ENCODE measurements at regions not wholly inside any gene's neighbourhood (a gene's known extent, or its start where the extent isn't known, plus 50 kb on each side); places are given as distances from the start of the nearest gene placed in this dataset.

- DNase-seq (no peak), ATAC-seq (no peak)
- no peak overlapping the region for H3K27ac ChIP-seq
These were observed 62.0 kb upstream of the GGTA1 start for GRCh38 chr9:121561385-121562222.

DNA sequence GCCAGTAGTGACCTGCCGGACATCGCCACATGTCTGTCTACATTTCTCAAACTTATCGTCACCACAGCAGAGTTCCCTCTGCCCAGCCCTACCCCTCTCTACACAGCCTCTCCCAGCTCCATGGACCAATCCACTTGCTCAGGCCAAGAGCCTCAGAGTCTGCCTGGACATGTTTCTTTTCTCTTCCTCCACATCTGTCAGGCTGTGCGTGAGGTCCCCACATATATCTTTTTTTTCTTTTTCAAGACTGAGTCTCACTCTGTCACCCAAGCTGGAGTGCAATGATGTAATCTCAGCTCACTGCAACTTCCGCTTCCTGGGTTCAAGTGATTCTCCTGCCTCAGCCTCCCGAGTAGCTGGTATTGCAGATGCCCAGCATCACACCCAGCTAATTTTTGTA, 62.7 kb upstream of the GGTA1 start:
- DNase-seq, result no peak
- TF ChIP-seq, protein P1, sequence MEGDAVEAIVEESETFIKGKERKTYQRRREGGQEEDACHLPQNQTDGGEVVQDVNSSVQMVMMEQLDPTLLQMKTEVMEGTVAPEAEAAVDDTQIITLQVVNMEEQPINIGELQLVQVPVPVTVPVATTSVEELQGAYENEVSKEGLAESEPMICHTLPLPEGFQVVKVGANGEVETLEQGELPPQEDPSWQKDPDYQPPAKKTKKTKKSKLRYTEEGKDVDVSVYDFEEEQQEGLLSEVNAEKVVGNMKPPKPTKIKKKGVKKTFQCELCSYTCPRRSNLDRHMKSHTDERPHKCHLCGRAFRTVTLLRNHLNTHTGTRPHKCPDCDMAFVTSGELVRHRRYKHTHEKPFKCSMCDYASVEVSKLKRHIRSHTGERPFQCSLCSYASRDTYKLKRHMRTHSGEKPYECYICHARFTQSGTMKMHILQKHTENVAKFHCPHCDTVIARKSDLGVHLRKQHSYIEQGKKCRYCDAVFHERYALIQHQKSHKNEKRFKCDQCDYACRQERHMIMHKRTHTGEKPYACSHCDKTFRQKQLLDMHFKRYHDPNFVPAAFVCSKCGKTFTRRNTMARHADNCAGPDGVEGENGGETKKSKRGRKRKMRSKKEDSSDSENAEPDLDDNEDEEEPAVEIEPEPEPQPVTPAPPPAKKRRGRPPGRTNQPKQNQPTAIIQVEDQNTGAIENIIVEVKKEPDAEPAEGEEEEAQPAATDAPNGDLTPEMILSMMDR (IDR thresholded peaks at IDR 0.05), result no peak
- Histone ChIP-seq H3K4me3 (no peak overlapping the region), H3K4me1 (peaks cover 11 to 22% of the 10 kb centered on the region in 2 donors), H3K9me3 (no peaks in the 10 kb centered on the region), H3K27me3 (no peaks in the 10 kb centered on the region), H3K27ac (no peak overlapping the region), H3K36me3 (no peaks in the 10 kb centered on the region)
- intact Hi-C loops (cut with DNase I), result no loop called here
- no peak for ATAC-seq

More at GRCh38 chr9:121561385-121562222, 62.0 kb upstream of the GGTA1 start:
- intact Hi-C loops (cut with DNase I), result no loop called here
- Histone ChIP-seq H3K9me3 (no peaks in the 10 kb centered on the region), H3K36me3 (no peaks in the 10 kb centered on the region), H3K4me1 (peaks cover 18 to 29% of the 10 kb centered on the region in 2 donors), H3K4me3 (no peak overlapping the region), H3K27me3 (no peaks in the 10 kb centered on the region)
- TF ChIP-seq, protein P1 (IDR thresholded peaks at IDR 0.05), result no peak

DNA sequence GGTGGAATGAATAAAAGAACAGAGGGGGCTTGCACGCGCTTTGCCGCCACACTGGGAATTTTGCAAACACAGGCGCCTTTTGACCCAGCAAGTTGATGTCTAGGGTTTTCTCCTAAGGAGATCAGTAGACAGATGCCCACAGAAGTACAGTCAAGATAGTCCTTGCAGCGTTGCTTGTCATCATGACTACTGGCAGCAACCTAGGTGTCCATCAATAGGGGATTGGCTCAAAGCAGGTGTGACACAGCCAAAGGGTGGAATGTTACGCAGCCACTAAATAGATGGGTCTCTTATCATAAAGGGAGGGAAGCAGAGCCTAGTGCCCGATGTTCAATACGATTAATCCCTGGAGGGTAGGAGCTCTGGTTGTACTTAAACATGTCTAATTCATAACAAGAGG, 63.8 kb upstream of the GGTA1 start:
- TF ChIP-seq, protein P1 (IDR thresholded peaks at IDR 0.05), result no peak

GRCh38 chr9:121563881-121564460, 64.3 kb upstream of the GGTA1 start:
- H3K27ac ChIP-seq, result no peak overlapping the region
- ATAC-seq (no peak), DNase-seq (no peak)
- TF ChIP-seq, protein P1 (IDR thresholded peaks at IDR 0.05), result no peak
- intact Hi-C loops (cut with DNase I), result no loop called here
- no peak overlapping the region for H3K4me3 ChIP-seq
- H3K36me3 ChIP-seq, result no peaks in the 10 kb centered on the region
- H3K9me3 ChIP-seq, result no peaks in the 10 kb centered on the region
- no peaks in the 10 kb centered on the region for H3K27me3 ChIP-seq
- H3K4me1 ChIP-seq, result peaks cover 10 to 15% of the 10 kb centered on the region in 2 donors

More for the DNA sequence above, 63.8 kb upstream of the GGTA1 start:
- peaks cover 4 to 17% of the 10 kb centered on the region in 2 donors for H3K4me1 ChIP-seq
- no peak for ATAC-seq
- no peaks in the 10 kb centered on the region for H3K9me3 ChIP-seq
- no peak overlapping the region for H3K4me3 ChIP-seq
- no peaks in the 10 kb centered on the region for H3K27me3 ChIP-seq
- H3K27ac ChIP-seq, result no peak overlapping the region
- DNase-seq, result no peak
- H3K36me3 ChIP-seq, result no peaks in the 10 kb centered on the region
- intact Hi-C loops (cut with DNase I), result no loop called here

DNA sequence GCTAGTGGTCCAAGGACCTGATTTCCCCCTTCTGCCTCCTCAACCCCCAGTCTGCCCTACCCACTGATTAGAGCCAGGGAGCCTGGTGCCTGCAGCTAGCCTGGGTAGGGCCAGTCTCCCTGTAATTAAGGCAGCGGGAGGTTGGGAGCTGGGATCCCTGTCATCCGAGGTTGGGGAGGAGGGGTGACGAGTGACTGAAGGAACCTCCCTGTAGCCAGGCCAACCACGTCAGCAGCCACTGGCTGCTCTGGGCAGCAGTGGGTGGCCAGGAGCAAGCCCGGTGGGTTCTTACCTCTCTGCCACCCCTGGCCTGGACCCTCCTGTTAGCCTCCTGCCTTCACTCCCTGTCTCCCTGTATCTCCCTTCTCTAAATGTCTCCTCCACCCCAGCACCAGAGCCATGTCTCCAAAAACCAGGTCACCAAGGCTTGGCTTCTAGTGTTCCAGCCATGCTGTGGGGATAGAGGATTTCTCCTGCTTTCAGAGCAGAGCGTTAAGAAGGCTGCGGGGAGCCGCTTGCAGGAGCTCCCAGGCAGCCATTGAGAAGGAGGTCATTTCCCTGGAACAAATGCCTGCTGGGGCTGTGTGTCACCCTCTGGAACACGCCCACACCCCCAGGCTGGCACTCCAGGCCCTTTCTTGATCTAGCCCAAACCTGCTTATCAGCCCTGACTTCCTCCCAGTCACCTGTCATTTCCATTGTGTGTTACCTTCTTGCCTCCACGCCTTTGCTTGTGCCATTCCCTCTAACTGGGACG, 65.0 kb upstream of the GGTA1 start:
- H3K9me3 ChIP-seq, result no peaks in the 10 kb centered on the region
- H3K27me3 ChIP-seq, result no peaks in the 10 kb centered on the region
- no peak overlapping the region for H3K27ac ChIP-seq
- no peak for DNase-seq
- H3K36me3 ChIP-seq, result no peaks in the 10 kb centered on the region
- TF ChIP-seq, protein P1 (IDR thresholded peaks at IDR 0.05), result no peak
- intact Hi-C loops (cut with DNase I), result no loop called here
- peaks cover 12 to 18% of the 10 kb centered on the region in 2 donors for H3K4me1 ChIP-seq
- no peak overlapping the region for H3K4me3 ChIP-seq
- no peak for ATAC-seq

All from left lung (tissue), 4 donors.